HepG2 (cell line): ENCODE measurements at regions not wholly inside any gene's neighbourhood (a gene's known extent, or its start where the extent isn't known, plus 50 kb on each side); places are given as distances from the start of the nearest gene placed in this dataset.
A peak's percentile ranks its signal among the peaks of the same experiment; 100 is the strongest.

ENCODE experiments used
- CREB1 ChIP-seq, 2 experiments: fragments of 450-650 bp in 1 of 2; IDR thresholded peaks; 2 replicates each; pipeline ENCODE4 v1.6.1; 2016 to 2017; ENCODE audit warnings: control low read depth in 1 of 2, mild to moderate bottlenecking in 1 of 2, missing compliant biosample characterization in 1 of 2, missing genetic modification characterization in 1 of 2
- KDM5B ChIP-seq: sonication (generic); formaldehyde crosslinking; IDR thresholded peaks from 2 replicates; pipeline ENCODE4 v1.4.0; 2020; ENCODE audit warnings: missing genetic modification reagents, mild to moderate bottlenecking, borderline replicate concordance
- MLLT10 ChIP-seq: sonication (generic); formaldehyde crosslinking; IDR thresholded peaks from 2 replicates; pipeline ENCODE4 v1.4.0; 2020; ENCODE audit warnings: missing genetic modification reagents
- MZF1 ChIP-seq: sonication (generic); formaldehyde crosslinking; IDR thresholded peaks from 2 replicates; pipeline ENCODE4 v1.8.1; 2023; ENCODE audit warnings: mild to moderate bottlenecking, missing genetic modification reagents, borderline replicate concordance
- PLSCR1 ChIP-seq: sonication (generic); formaldehyde crosslinking; IDR thresholded peaks from 2 replicates; pipeline ENCODE4 v1.5.0; 2020; ENCODE audit warnings: missing genetic modification reagents, mild to moderate bottlenecking, borderline replicate concordance
- RFXAP ChIP-seq: sonication (generic); formaldehyde crosslinking; IDR thresholded peaks from 2 replicates; pipeline ENCODE4 v1.4.0; 2020; ENCODE audit warnings: missing genetic modification reagents, borderline replicate concordance
- SIX1 ChIP-seq: sonication (generic); formaldehyde crosslinking; IDR thresholded peaks from 2 replicates; pipeline ENCODE4 v1.4.0; 2020; ENCODE audit warnings: missing genetic modification reagents, borderline replicate concordance
- SNAPC5 ChIP-seq: sonication (generic); formaldehyde crosslinking; IDR thresholded peaks from 2 replicates; pipeline ENCODE4 v1.8.1; 2023; ENCODE audit warnings: mild to moderate bottlenecking, missing genetic modification reagents, borderline replicate concordance
- TP53 ChIP-seq: sonication (generic); formaldehyde crosslinking; conservative IDR thresholded peaks from 2 replicates; pipeline ENCODE4 v1.4.0; 2020; ENCODE audit warnings: missing genetic modification reagents
- ZBTB33 ChIP-seq: sonication (generic); formaldehyde crosslinking; IDR thresholded peaks from 2 replicates; pipeline ENCODE4 v1.4.0; 2020; ENCODE audit warnings: missing genetic modification reagents
- ZHX2 ChIP-seq, 2 experiments: sonication (generic) in 1 of 2; formaldehyde crosslinking in 1 of 2; IDR thresholded peaks; 2 replicates each; pipeline versions ENCODE4 v1.6.1 to v1.9.0; 2014 to 2022; ENCODE audit warnings: antibody characterized with exemption in 1 of 2, borderline replicate concordance in 1 of 2, inconsistent platforms in 1 of 2, low read depth in 1 of 2, missing genetic modification reagents in 1 of 2
- ZNF143 ChIP-seq: sonication (generic); formaldehyde crosslinking; IDR thresholded peaks from 2 replicates; pipeline ENCODE4 v1.4.0; 2020; ENCODE audit warnings: missing genetic modification reagents
- ZNF484 ChIP-seq: sonication (generic); formaldehyde crosslinking; IDR thresholded peaks from 2 replicates; pipeline ENCODE4 v1.5.1; 2020; ENCODE audit warnings: mild to moderate bottlenecking, low read depth, missing genetic modification reagents, borderline replicate concordance
- ZSCAN12 ChIP-seq: sonication (generic); formaldehyde crosslinking; IDR thresholded peaks from 2 replicates; pipeline ENCODE4 v1.9.0; 2021; ENCODE audit warnings: mild to moderate bottlenecking, missing genetic modification reagents
- TF ChIP-seq, protein P1 (sequence below): sonication (generic); formaldehyde crosslinking; IDR thresholded peaks from 2 replicates; pipeline ENCODE4 v1.8.0; 2022; ENCODE audit warnings: missing genetic modification reagents, low read depth, mild to moderate bottlenecking, borderline replicate concordance
- TF ChIP-seq, protein P2 (sequence below): IDR thresholded peaks from 2 replicates; pipeline ENCODE4 v1.6.1; 2016; ENCODE audit warnings: missing compliant biosample characterization, missing genetic modification reagents, borderline replicate concordance
- TF ChIP-seq, protein P3 (sequence below): sonication (generic); formaldehyde crosslinking; conservative IDR thresholded peaks from 2 replicates; pipeline ENCODE4 v1.5.0; 2020; ENCODE audit warnings: missing genetic modification reagents

GRCh38 chr9:87445646-87446045 is 52.0 kb upstream of the DAPK1 start (continued):
- TF ChIP-seq ZBTB33 (no peak), ZSCAN12 (CRISPR knock-in tag) (no peak), MZF1 (no peak), KDM5B (CRISPR knock-in tag) (no peak), RFXAP (CRISPR knock-in tag) (peak; percentile 85; the same call in 1 of the 2 replicates), TP53 (CRISPR knock-in tag) (no peak), SNAPC5 (CRISPR knock-in tag) (no peak), SIX1 (CRISPR knock-in tag) (no peak), ZNF143 (peak; percentile 89), ZNF484 (CRISPR knock-in tag) (no peak), ZHX2 (IDR thresholded peaks at IDR 0.05; ENCODE audit: low read depth) (no peak), ZHX2 (CRISPR knock-in tag; IDR thresholded peaks at IDR 0.05; ENCODE audit: borderline replicate concordance) (no peak), CREB1 (IDR thresholded peaks at IDR 0.05) (no peak), CREB1 (CRISPR knock-in tag; IDR thresholded peaks at IDR 0.05) (peak; percentile 27; the same call in 1 of the 2 replicates), PLSCR1 (CRISPR knock-in tag) (no peak), MLLT10 (CRISPR knock-in tag) (no peak)
- TF ChIP-seq, protein P1, sequence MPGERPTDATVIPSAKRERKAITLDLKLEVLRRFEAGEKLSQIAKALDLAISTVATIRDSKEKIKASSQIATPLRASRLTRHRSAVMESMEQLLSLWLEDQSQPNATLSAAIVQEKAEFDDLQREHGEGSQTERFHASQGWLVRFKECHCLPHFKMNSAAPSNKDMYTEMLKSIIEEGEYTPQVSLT = no peak
- TF ChIP-seq, protein P2, sequence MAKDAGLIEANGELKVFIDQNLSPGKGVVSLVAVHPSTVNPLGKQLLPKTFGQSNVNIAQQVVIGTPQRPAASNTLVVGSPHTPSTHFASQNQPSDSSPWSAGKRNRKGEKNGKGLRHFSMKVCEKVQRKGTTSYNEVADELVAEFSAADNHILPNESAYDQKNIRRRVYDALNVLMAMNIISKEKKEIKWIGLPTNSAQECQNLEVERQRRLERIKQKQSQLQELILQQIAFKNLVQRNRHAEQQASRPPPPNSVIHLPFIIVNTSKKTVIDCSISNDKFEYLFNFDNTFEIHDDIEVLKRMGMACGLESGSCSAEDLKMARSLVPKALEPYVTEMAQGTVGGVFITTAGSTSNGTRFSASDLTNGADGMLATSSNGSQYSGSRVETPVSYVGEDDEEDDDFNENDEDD = no peak
- TF ChIP-seq, protein P3, sequence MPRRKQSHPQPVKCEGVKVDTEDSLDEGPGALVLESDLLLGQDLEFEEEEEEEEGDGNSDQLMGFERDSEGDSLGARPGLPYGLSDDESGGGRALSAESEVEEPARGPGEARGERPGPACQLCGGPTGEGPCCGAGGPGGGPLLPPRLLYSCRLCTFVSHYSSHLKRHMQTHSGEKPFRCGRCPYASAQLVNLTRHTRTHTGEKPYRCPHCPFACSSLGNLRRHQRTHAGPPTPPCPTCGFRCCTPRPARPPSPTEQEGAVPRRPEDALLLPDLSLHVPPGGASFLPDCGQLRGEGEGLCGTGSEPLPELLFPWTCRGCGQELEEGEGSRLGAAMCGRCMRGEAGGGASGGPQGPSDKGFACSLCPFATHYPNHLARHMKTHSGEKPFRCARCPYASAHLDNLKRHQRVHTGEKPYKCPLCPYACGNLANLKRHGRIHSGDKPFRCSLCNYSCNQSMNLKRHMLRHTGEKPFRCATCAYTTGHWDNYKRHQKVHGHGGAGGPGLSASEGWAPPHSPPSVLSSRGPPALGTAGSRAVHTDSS = no peak
